ENCODE measurements at regions not wholly inside any gene's neighbourhood (a gene's known extent, or its start where the extent isn't known, plus 50 kb on each side); places are given as distances from the start of the nearest gene placed in this dataset.

- no peak for DNase-seq
Observed at GRCh38 chr3:154011036-154011435, 110.2 kb upstream of the ARHGEF26 start.

DNA sequence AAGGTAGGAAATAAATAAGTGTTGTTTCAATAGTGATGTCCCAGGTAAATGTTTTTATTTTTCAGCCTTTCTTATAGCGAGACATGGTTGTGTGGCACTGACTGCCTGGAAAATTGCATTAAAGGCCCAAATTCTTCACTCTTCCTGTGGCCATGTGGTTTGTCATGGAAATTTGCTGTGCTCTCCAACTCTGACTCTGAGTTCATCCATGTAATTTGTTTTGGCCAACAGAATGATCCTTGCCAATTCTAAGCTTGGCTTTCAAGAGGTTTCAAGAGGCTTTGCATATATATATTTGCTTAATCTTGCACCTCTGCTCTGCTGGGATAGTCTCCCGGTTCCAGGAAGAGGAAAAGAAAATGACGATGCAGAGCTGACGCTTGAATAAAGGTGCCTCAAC is 107.5 kb upstream of the ARHGEF26 start:
- no peak for DNase-seq

DNA sequence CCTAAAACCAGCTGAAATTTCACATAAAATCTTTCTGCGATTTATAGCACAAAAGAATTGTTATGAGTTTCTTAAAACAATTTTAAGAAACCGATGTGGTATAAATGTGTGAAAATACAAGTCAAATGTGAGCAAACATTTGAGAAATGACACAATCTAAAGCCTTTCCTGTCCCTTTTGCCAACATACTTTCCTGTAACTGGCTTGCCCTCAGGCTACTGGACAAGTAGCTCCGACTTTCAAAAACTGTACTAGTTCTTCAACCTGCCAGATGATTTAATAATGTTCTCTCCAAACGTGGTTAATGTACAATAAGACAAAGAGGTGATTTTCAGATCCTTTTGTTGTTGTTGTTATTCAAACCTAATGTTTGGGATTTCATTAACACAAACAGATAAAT is 105.9 kb upstream of the ARHGEF26 start:
- DNase-seq = no peak

GRCh38 chr3:154018100-154018696 is 103.0 kb upstream of the ARHGEF26 start:
- peak; percentile 22 to 60 for DNase-seq

- DNase-seq = peak in 1 of 2 experiments; percentile 20
Observed at GRCh38 chr3:154022606-154023005, 98.6 kb upstream of the ARHGEF26 start.

- peak in 1 of 2 experiments; percentile 9 for DNase-seq
Observed at GRCh38 chr3:154023148-154023547, 98.0 kb upstream of the ARHGEF26 start.

- peak in 1 of 2 experiments; percentile 34 for DNase-seq
Observed at GRCh38 chr3:154025007-154025406, 96.2 kb upstream of the ARHGEF26 start.

GRCh38 chr3:154029926-154030325 is 91.3 kb upstream of the ARHGEF26 start:
- no peak for DNase-seq

DNA sequence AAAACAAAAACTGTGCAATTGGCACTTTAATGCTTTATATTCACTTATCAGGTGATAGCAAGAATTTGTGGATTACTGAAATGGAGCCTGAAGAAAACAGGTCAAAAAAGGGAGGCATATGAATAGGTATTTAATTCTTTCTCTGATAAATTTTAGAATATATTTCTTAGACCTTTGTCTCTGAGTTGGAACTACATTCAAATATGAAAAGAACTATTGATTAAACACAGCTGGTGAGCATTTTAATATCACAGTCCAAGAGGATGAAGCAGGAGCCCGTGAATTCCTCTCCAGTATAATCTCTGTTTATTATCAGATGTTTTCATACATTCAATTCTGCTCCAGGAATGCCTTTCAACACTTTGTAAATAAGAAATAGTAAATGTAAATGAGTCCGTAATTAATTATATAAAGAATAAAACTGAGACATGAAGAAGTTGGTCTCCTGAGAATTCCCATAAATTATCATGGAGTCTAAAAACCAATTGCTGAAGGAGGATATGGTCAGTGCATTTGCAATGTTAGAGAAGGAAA is 86.3 kb upstream of the ARHGEF26 start:
- no peak for DNase-seq

- peak in 1 of 2 experiments; percentile 25 for DNase-seq
Observed at GRCh38 chr3:154040283-154040682, 80.9 kb upstream of the ARHGEF26 start.

DNA sequence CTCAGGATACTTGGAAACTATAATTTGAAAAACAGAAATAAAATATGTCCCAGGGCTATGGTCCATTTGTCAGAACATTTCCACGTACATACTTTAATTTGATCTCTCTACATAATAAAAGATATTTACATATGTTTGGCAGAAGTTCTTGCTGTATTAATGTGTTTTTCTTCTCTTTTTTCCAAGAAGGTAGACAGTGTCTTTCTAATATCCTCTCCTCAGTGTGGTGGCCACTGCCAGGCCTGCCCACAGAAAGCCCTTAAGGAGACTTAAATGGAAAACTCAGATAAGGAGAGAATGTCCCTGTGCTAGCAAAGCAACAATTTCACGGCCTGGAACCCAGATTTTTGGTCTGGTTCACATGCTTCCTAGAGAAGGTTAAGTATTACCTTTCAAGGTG is 76.5 kb upstream of the ARHGEF26 start:
- DNase-seq = no peak

DNA sequence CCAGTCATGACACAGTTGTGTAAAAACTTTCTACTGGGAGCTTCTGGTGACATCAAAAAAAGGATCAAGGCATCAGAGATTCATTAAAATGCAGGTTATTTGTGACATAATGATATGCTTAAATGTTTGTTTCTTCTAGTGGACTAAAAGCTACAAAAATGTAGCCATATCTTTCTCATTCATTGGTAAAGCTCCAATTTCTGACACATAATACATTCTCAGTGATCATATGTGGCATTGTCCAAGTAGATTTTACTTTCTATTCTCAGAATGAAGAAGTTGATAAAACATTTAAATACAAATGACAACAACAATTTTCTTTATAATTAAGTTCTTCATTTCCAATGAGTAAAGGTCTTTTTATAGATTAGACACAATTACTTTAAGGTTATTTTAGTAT is 71.0 kb upstream of the ARHGEF26 start:
- DNase-seq = no peak

DNA sequence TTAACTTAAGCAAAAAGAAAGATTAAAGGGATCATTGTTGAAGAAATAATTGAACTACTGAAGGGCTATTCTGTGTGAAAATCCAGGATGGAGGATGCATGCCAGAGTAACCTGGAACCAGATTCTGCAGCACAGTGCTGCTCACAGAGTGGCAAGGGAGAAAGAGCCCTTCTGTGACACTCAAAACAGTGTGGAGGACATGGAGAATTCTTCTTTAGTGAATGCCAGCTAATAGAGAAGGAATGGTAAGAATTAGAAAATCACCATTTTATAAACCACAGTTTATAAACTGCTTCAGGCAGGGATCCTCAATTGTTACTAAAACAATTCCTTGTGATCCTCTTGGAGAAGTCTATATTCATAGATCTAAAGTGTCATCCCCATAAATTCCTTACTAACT is 70.4 kb upstream of the ARHGEF26 start:
- DNase-seq = no peak

DNA sequence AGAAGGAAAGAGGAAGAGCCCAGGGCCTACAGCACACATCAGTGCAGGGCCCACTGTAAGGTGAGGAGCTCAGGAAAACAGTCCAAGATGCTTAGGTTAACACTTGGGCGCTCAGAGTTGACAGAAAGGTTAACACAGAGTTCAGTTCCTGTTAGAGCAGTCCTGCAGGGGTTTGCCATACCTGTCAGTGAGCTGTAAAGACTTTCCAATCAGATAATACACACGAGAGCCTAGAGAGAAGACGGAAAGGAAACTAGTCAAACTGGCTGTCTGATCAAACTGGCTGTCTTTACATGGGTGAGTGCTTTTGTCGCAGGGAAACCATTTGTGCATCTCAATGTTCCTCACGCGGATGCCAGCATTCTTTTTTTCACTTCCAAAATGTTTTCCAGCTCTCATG is 61.4 kb upstream of the ARHGEF26 start:
- no peak for DNase-seq

GRCh38 chr3:154060238-154061000 is 60.8 kb upstream of the ARHGEF26 start:
- no peak for DNase-seq

DNA sequence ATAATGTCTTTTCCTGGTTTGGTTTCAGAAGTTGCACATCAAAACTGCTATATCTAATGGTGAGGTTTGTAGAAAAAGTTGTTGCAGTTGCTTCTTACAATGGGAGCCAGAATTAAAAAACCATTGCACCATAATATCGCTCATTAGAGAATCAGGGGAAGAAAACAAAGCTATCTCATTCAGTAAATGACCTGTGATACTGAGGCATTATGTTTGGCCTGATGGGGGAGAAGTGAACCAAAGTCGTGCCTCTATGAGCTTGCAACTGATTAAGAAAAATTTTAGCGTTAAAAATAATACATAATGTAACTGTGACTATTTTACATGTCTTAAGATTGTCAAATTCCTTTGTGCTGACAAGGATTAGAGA is 60.2 kb upstream of the ARHGEF26 start:
- DNase-seq = no peak

- DNase-seq = no peak
Observed at GRCh38 chr3:154062513-154062912, 58.7 kb upstream of the ARHGEF26 start.

GRCh38 chr3:154071146-154071545 is 50.0 kb upstream of the ARHGEF26 start:
- no peak for DNase-seq

Data from NCI-H2081 (cell line).